RWPE1 (cell line): ENCODE measurements at regions not wholly inside any gene's neighbourhood (a gene's known extent, or its start where the extent isn't known, plus 50 kb on each side); places are given as distances from the start of the nearest gene placed in this dataset.

ENCODE experiments used
- CTCF ChIA-PET: fragments of 350-600 bp; sonication (Branson Sonifier 250); formaldehyde crosslinking; extraction: SDS; loops from one replicate; lab custom pipeline; 2021; lab: Yijun Ruan, JAX
- POLR2A ChIA-PET: fragments of 400-600 bp; formaldehyde crosslinking; extraction: SDS; loops from one replicate; lab custom pipeline; 2020; ENCODE audit warnings: antibody characterized with exemption; ENCODE audit not compliant: low non-redundant PET; lab: Yijun Ruan, JAX
- DNase-seq: peaks from one replicate; pipeline ENCODE4 v3.0.0; 2012; ENCODE audit warnings: low spot score
- H3K27ac ChIP-seq: fragments of 450-650 bp; 2 replicates; pipeline ENCODE4 v1.5.1; 2017
- TF ChIP-seq, protein P1 (sequence below): fragments of 450-650 bp; conservative IDR thresholded peaks from 2 replicates; pipeline ENCODE4 v1.5.1; 2017; ENCODE audit warnings: low read depth, mild to moderate bottlenecking

DNA sequence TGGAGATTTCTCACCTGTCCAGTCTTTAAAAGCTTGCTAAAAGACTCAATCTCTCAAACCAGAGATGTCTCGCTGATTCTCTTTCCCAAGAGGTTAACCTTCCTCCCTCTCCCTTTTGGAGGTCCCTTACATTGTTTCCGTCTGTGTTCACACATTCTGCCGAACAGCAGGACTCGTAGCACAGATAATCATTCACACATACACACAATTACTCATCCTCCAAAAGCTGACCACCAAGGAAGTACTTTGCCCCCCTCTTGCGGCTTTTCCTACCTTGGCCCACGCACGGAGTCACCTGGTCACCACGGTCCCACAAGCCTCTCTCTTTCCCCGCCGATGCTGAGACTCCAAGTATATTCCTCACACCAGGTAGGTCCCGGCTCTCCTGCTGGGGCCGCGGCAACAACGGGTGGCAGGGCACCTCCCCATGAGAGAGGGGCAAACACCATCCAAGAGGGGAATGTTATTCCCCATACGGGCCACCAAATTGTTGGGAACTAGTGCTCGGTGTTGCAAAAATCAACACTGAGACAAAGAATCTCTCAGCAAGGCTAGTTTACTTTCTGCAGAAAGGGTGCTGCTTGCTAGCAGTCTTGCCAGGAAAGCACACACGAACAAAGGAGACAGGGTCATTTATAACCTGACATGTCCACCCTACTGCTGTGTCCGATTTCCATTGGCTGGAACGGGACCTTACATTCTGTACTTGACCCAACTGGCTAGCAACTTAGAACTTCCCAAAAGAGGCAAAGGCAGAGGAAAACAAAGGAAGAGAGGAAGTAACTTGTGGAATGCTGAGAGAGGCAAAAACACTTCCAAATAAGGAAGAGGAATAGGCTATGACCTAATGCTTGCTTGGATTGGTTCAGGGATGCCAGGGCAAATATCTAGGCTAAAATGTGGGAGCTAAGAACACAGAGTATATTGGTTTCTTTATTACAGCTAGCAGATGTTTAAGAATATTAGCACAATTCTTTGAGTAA, 102.1 kb upstream of the NECTIN3 start:
- TF ChIP-seq, protein P1, sequence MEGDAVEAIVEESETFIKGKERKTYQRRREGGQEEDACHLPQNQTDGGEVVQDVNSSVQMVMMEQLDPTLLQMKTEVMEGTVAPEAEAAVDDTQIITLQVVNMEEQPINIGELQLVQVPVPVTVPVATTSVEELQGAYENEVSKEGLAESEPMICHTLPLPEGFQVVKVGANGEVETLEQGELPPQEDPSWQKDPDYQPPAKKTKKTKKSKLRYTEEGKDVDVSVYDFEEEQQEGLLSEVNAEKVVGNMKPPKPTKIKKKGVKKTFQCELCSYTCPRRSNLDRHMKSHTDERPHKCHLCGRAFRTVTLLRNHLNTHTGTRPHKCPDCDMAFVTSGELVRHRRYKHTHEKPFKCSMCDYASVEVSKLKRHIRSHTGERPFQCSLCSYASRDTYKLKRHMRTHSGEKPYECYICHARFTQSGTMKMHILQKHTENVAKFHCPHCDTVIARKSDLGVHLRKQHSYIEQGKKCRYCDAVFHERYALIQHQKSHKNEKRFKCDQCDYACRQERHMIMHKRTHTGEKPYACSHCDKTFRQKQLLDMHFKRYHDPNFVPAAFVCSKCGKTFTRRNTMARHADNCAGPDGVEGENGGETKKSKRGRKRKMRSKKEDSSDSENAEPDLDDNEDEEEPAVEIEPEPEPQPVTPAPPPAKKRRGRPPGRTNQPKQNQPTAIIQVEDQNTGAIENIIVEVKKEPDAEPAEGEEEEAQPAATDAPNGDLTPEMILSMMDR: no peak
- ChIA-PET POLR2A (no interaction called here), CTCF (no interaction called here)
- no peak for DNase-seq
- no peak overlapping the region for H3K27ac ChIP-seq

DNA sequence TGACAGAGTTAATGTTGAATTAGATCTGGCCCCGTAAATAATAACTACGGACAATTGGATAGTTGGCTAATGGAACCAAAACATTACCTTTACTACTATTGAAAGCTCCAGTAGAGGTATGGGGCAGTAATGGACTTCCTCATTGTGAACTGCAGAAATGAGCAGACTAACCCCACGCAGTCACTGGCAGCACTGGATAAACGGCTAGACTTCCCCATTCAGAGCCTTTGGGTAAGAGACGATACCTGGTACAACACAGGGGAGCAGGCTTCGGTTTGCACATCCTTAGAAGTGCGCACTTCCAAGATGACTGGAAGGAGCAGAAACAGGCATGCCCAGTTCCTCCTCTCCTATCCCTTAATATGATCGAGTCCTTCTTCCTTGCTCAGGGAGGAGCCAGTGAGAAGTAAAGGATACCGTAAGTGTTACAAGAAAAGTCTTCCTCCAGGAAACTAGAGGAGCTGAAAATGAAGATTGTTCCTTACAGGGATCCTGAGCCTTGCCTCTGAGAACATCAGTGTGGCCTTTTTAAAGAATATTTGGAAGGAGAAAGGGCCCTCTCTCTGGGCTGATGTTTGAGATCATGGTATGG, 100.5 kb upstream of the NECTIN3 start:
- POLR2A ChIA-PET: no interaction called here
- no peak overlapping the region for H3K27ac ChIP-seq
- TF ChIP-seq, protein P1: no peak
- DNase-seq: no peak
- CTCF ChIA-PET: no interaction called here

DNA sequence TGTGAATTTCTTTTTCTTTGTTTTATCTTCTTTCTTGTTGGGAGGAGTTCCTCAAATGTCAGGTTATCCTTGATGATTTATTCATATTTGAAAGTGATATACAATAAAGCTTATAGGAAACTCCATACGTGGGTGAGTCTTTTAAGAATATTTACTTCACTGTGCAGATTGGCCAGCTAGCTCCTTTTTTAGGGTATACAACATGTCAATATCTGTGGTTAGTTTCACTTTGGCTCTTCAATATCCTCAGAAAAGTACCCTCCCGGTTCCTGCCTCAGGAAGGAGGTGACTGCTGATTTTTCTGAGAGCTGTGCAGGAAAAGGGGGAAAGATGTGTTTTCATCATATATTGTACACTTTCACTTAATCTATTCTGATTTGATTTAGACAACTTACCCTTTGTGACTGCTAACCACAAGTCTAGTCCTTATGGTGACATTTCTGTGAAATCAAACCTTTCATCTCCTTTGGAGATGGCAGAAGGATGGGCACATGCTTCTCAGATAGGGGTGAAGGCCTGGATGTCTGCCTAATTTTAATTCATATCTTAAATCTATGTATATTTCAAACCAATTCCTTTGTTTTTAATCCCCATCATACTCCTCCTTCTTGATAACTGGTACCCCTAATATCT, 98.2 kb upstream of the NECTIN3 start:
- no peak for DNase-seq
- no peak overlapping the region for H3K27ac ChIP-seq
- CTCF ChIA-PET: interaction anchor here (0.7 kb wide), 1 partner anchor 264 kb away, joined by 5 read pairs; no protein-coding TSS in a partner anchor
- TF ChIP-seq, protein P1: no peak
- POLR2A ChIA-PET: no interaction called here

DNA sequence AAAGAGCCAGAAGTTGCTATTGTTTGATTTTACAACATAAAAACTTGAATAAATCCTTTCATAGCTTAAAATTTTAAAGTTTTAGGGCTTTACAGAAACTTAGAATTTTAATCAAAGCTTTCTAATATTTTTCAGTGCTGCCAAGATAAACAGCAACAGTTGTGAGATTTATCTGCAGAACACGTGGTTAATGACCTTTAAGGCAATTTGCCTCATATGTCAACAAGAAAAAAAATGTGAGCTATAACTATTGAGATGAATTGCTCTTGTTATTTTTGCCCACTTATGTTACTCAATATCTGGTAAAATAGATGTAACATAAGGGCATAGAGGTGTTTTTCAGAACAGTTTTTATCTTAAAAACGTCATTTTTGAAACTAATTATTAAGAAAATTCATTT, 96.7 kb upstream of the NECTIN3 start:
- POLR2A ChIA-PET: no interaction called here
- DNase-seq: no peak
- CTCF ChIA-PET: interaction anchor here (0.6 kb wide), 1 partner anchor 540 kb away, joined by 3 read pairs; no protein-coding TSS in a partner anchor
- TF ChIP-seq, protein P1: no peak
- H3K27ac ChIP-seq: no peak overlapping the region

DNA sequence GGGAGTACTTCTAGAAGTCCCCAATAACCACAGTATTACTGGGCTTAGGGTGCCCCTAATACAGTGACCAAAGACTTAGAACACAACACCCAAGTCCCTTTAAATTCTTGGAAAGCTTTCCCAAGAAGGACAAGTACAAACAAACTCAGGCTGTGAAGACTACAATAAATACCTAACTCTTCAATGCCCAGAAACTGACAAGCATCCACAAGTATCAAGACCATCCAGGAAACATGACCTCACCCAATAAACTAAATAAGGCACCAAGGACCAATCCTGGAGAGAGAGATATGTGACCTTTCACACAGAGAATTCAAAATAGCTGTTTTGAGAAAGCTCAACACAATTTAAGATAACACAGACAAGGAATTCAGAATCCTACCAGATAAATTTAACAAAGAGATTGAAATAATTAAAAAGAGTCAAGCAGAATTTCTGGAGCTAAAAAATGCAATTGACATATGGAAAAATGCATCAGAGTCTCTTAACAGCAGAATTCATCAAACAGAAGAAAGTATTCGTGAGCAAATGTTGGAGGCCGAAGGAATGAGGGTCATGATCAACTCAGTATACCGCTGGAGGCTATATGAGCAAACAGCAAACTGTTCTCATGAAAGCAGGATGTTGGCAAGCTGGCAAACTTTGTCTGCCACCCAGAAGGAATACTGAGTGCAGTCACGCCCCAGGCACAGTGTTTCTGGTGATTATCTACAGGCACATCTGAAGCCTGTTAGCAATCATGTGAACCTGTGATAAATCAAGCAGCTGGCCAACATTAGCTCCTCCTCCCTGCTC, 87.0 kb upstream of the NECTIN3 start:
- TF ChIP-seq, protein P1: no peak
- no peak for DNase-seq
- H3K27ac ChIP-seq: no peak overlapping the region
- ChIA-PET POLR2A (no interaction called here), CTCF (no interaction called here)
